ENCODE measurements at regions not wholly inside any gene's neighbourhood (a gene's known extent, or its start where the extent isn't known, plus 50 kb on each side); places are given as distances from the start of the nearest gene placed in this dataset.
"Not testable (repeated sequence)": the region's sequence is repeated elsewhere in the genome, so short reads cannot be mapped to it uniquely, and the experiment has no call there.

- TF ChIP-seq CTCF (IDR thresholded peaks at IDR 0.05): no peak
- no peak for ATAC-seq (ENCODE audit: low FRiP score)
Measured at GRCh38 chr17:36849871-36850348, 87.4 kb upstream of the LHX1 start.

GRCh38 chr17:36850790-36851189 lies 86.5 kb upstream of the LHX1 start:
- ATAC-seq (ENCODE audit: low FRiP score) (no peak), DNase-seq (ENCODE audit: low spot score) (no peak)
- no peak for TF ChIP-seq CTCF (IDR thresholded peaks at IDR 0.05)

More at GRCh38 chr17:36849871-36850348, 87.4 kb upstream of the LHX1 start:
- DNase-seq (ENCODE audit: low spot score): no peak

GRCh38 chr17:36851250-36851649 lies 86.0 kb upstream of the LHX1 start:
- no peak for TF ChIP-seq CTCF (IDR thresholded peaks at IDR 0.05)
- no peak for DNase-seq (ENCODE audit: low spot score)
- no peak for ATAC-seq (ENCODE audit: low FRiP score)

- not testable (repeated sequence) for ATAC-seq (ENCODE audit: low FRiP score); DNase-seq (ENCODE audit: low spot score)
Measured at GRCh38 chr17:36852478-36852877, 84.8 kb upstream of the LHX1 start.

GRCh38 chr17:36854982-36855381 lies 82.3 kb upstream of the LHX1 start:
- ATAC-seq (ENCODE audit: low FRiP score) (no peak), DNase-seq (ENCODE audit: low spot score) (no peak)
- TF ChIP-seq CTCF (IDR thresholded peaks at IDR 0.05): no peak

- ATAC-seq (ENCODE audit: low FRiP score) (no peak), DNase-seq (ENCODE audit: low spot score) (no peak)
- TF ChIP-seq CTCF (IDR thresholded peaks at IDR 0.05): no peak
Measured at GRCh38 chr17:36855459-36855858, 81.8 kb upstream of the LHX1 start.

- no peak for TF ChIP-seq CTCF (IDR thresholded peaks at IDR 0.05)
- no peak for DNase-seq (ENCODE audit: low spot score)
- no peak for ATAC-seq (ENCODE audit: low FRiP score)
Measured at GRCh38 chr17:36856222-36856621, 81.1 kb upstream of the LHX1 start.

- TF ChIP-seq CTCF (IDR thresholded peaks at IDR 0.05): no peak
- peak; percentile 11 for ATAC-seq (ENCODE audit: low FRiP score)
- no peak for DNase-seq (ENCODE audit: low spot score)
Measured at GRCh38 chr17:36856903-36857381, 80.3 kb upstream of the LHX1 start.
